Bronchial epithelial cell (primary cell): ENCODE measurements at regions not wholly inside any gene's neighbourhood (a gene's known extent, or its start where the extent isn't known, plus 50 kb on each side); places are given as distances from the start of the nearest gene placed in this dataset.
A peak's percentile ranks its signal among the peaks of the same experiment; 100 is the strongest.

Source experiments
- DNase-seq: peaks from one replicate; pipeline ENCODE4 v3.0.0-alpha.2; 2010; ENCODE audit warnings: low read depth
- FAIRE-seq: peaks from 2 replicates; lab custom pipeline; 2011; peaks lifted over from hg19 to GRCh38; lab: Jason Lieb, UNC
- H3K27me3 ChIP-seq: 2 replicates; pipeline ENCODE4 v1.5.1; 2011; ENCODE audit warnings: low read length; ENCODE audit not compliant: control insufficient read depth, insufficient read depth
- H3K36me3 ChIP-seq: 2 replicates; pipeline ENCODE4 v1.5.1; 2011; ENCODE audit warnings: low read length; ENCODE audit not compliant: control insufficient read depth, insufficient read depth
- H3K4me3 ChIP-seq: 2 replicates; pipeline ENCODE4 v1.5.1; 2011; ENCODE audit warnings: mild to moderate bottlenecking, low read depth, low read length, control low read depth
- CTCF ChIP-seq: IDR thresholded peaks from 2 replicates; pipeline ENCODE4 v1.5.1; 2011; ENCODE audit warnings: mild to moderate bottlenecking, moderate library complexity, low read length, control low read depth, inconsistent platforms; ENCODE audit not compliant: insufficient read depth, severe bottlenecking

GRCh38 chr12:90084018-90084417 is 375.4 kb upstream of the ATP2B1 start:
- FAIRE-seq (no peak), DNase-seq (peak; percentile 25)
- H3K36me3 ChIP-seq: no peaks in the 10 kb centered on the region
- no peaks in the 10 kb centered on the region for H3K27me3 ChIP-seq
- no peak overlapping the region for H3K4me3 ChIP-seq
- TF ChIP-seq CTCF: no peak

GRCh38 chr12:90080616-90081015 is 372.0 kb upstream of the ATP2B1 start:
- no peak for FAIRE-seq
- DNase-seq: peak; percentile 13
- no peaks in the 10 kb centered on the region for H3K36me3 ChIP-seq
- no peak for TF ChIP-seq CTCF
- no peak overlapping the region for H3K4me3 ChIP-seq
- H3K27me3 ChIP-seq: no peaks in the 10 kb centered on the region

- TF ChIP-seq CTCF: no peak
- Histone ChIP-seq H3K36me3 (no peaks in the 10 kb centered on the region), H3K4me3 (no peak overlapping the region), H3K27me3 (no peaks in the 10 kb centered on the region)
- DNase-seq: no peak
- FAIRE-seq: no peak
These were observed 371.0 kb upstream of the ATP2B1 start for GRCh38 chr12:90079529-90080210.

GRCh38 chr12:90078344-90078743 is 369.7 kb upstream of the ATP2B1 start:
- FAIRE-seq (no peak), DNase-seq (no peak)
- no peak overlapping the region for H3K4me3 ChIP-seq
- H3K36me3 ChIP-seq: no peaks in the 10 kb centered on the region
- no peaks in the 10 kb centered on the region for H3K27me3 ChIP-seq
- no peak for TF ChIP-seq CTCF

- Histone ChIP-seq H3K27me3 (no peaks in the 10 kb centered on the region), H3K4me3 (no peak overlapping the region), H3K36me3 (no peaks in the 10 kb centered on the region)
- DNase-seq: no peak
- no peak for FAIRE-seq
- no peak for TF ChIP-seq CTCF
These were observed 369.1 kb upstream of the ATP2B1 start for GRCh38 chr12:90077756-90078155.

GRCh38 chr12:90076851-90077319 is 368.2 kb upstream of the ATP2B1 start:
- no peak for TF ChIP-seq CTCF
- no peak for FAIRE-seq
- Histone ChIP-seq H3K27me3 (no peaks in the 10 kb centered on the region), H3K4me3 (no peak overlapping the region), H3K36me3 (no peaks in the 10 kb centered on the region)
- DNase-seq: no peak
